ENCODE measurements at regions not wholly inside any gene's neighbourhood (a gene's known extent, or its start where the extent isn't known, plus 50 kb on each side); places are given as distances from the start of the nearest gene placed in this dataset.

- Histone ChIP-seq H3K27me3 (ENCODE audit: insufficient read depth, low read depth) (no peaks in the 10 kb centered on the region), H3K4me3 (no peak overlapping the region), H3K79me2 (ENCODE audit: low read depth) (no peaks in the 10 kb centered on the region), H3F3A (ENCODE audit: insufficient read depth, low read depth) (no peaks in the 10 kb centered on the region), H3K36me3 (ENCODE audit: low read depth) (no peaks in the 10 kb centered on the region), H3K4me1 (replicated peaks; ENCODE audit: insufficient read depth) (no peaks in the 10 kb centered on the region), H2AFZ (no peak overlapping the region), H3K9me2 (ENCODE audit: insufficient read depth) (no peaks in the 10 kb centered on the region), H3K27ac (no peak overlapping the region), H3K4me2 (no peak overlapping the region), H3K9me3 (ENCODE audit: insufficient read depth, low read depth) (no peaks in the 10 kb centered on the region), H4K20me1 (ENCODE audit: insufficient read depth) (no peaks in the 10 kb centered on the region)
- CTCF ChIA-PET, result no interaction called here
- TF ChIP-seq, protein P1, sequence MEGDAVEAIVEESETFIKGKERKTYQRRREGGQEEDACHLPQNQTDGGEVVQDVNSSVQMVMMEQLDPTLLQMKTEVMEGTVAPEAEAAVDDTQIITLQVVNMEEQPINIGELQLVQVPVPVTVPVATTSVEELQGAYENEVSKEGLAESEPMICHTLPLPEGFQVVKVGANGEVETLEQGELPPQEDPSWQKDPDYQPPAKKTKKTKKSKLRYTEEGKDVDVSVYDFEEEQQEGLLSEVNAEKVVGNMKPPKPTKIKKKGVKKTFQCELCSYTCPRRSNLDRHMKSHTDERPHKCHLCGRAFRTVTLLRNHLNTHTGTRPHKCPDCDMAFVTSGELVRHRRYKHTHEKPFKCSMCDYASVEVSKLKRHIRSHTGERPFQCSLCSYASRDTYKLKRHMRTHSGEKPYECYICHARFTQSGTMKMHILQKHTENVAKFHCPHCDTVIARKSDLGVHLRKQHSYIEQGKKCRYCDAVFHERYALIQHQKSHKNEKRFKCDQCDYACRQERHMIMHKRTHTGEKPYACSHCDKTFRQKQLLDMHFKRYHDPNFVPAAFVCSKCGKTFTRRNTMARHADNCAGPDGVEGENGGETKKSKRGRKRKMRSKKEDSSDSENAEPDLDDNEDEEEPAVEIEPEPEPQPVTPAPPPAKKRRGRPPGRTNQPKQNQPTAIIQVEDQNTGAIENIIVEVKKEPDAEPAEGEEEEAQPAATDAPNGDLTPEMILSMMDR (conservative IDR thresholded peaks at IDR 0.05), result no peak
- no peak for TF ChIP-seq EZH2 (IDR thresholded peaks at IDR 0.05; ENCODE audit: low read depth)
- DNase-seq, result no peak
- POLR2A ChIA-PET (ENCODE audit: unreplicated experiment), result no interaction called here
- intact Hi-C loops (cut with micrococcal nuclease; ENCODE audit: unreplicated experiment), result no loop called here
- BruUV-seq (replicated peaks), result no TSS peak
Observed at GRCh38 chr6:93047033-93047432, 372.3 kb downstream of the EPHA7 start.

- ChIA-PET POLR2A (ENCODE audit: unreplicated experiment) (no interaction called here), CTCF (no interaction called here)
- no peak for DNase-seq
- H3K27ac ChIP-seq, result no peak overlapping the region
- H3K4me3 ChIP-seq, result no peak overlapping the region
- no peaks in the 10 kb centered on the region for H3K36me3 ChIP-seq (ENCODE audit: low read depth)
- no TSS peak for BruUV-seq (replicated peaks)
- no peak overlapping the region for H3K4me2 ChIP-seq
- TF ChIP-seq, protein P1 (conservative IDR thresholded peaks at IDR 0.05), result no peak
- no peak for TF ChIP-seq EZH2 (IDR thresholded peaks at IDR 0.05; ENCODE audit: low read depth)
- no peaks in the 10 kb centered on the region for H3F3A ChIP-seq (ENCODE audit: insufficient read depth, low read depth)
- H3K9me3 ChIP-seq (ENCODE audit: insufficient read depth, low read depth), result no peaks in the 10 kb centered on the region
- H2AFZ ChIP-seq, result no peak overlapping the region
- no peaks in the 10 kb centered on the region for H4K20me1 ChIP-seq (ENCODE audit: insufficient read depth)
- intact Hi-C loops (cut with micrococcal nuclease; ENCODE audit: unreplicated experiment), result no loop called here
- no peaks in the 10 kb centered on the region for H3K79me2 ChIP-seq (ENCODE audit: low read depth)
- no peaks in the 10 kb centered on the region for H3K4me1 ChIP-seq (replicated peaks; ENCODE audit: insufficient read depth)
- no peaks in the 10 kb centered on the region for H3K27me3 ChIP-seq (ENCODE audit: insufficient read depth, low read depth)
- no peaks in the 10 kb centered on the region for H3K9me2 ChIP-seq (ENCODE audit: insufficient read depth)
Observed at GRCh38 chr6:93045156-93045555, 374.2 kb downstream of the EPHA7 start.

GRCh38 chr6:93040375-93040774 is 379.0 kb downstream of the EPHA7 start:
- H3K9me3 ChIP-seq (ENCODE audit: insufficient read depth, low read depth), result no peaks in the 10 kb centered on the region
- ChIA-PET POLR2A (ENCODE audit: unreplicated experiment) (no interaction called here), CTCF (no interaction called here)
- DNase-seq, result no peak
- H2AFZ ChIP-seq, result no peak overlapping the region
- H4K20me1 ChIP-seq (ENCODE audit: insufficient read depth), result no peaks in the 10 kb centered on the region
- no peak overlapping the region for H3K4me2 ChIP-seq
- no peaks in the 10 kb centered on the region for H3K36me3 ChIP-seq (ENCODE audit: low read depth)
- H3K4me3 ChIP-seq, result no peak overlapping the region
- H3F3A ChIP-seq (ENCODE audit: insufficient read depth, low read depth), result no peaks in the 10 kb centered on the region
- no peaks in the 10 kb centered on the region for H3K27me3 ChIP-seq (ENCODE audit: insufficient read depth, low read depth)
- H3K79me2 ChIP-seq (ENCODE audit: low read depth), result no peaks in the 10 kb centered on the region
- no TSS peak for BruUV-seq (replicated peaks)
- no peak overlapping the region for H3K27ac ChIP-seq
- intact Hi-C loops (cut with micrococcal nuclease; ENCODE audit: unreplicated experiment), result no loop called here
- no peaks in the 10 kb centered on the region for H3K4me1 ChIP-seq (replicated peaks; ENCODE audit: insufficient read depth)
- no peak for TF ChIP-seq EZH2 (IDR thresholded peaks at IDR 0.05; ENCODE audit: low read depth)
- TF ChIP-seq, protein P1 (conservative IDR thresholded peaks at IDR 0.05), result no peak
- no peaks in the 10 kb centered on the region for H3K9me2 ChIP-seq (ENCODE audit: insufficient read depth)
